HEK293 (cell line): ENCODE measurements at regions not wholly inside any gene's neighbourhood (a gene's known extent, or its start where the extent isn't known, plus 50 kb on each side); places are given as distances from the start of the nearest gene placed in this dataset.

Experiments used
- CTCF ChIA-PET: fragments of 350-600 bp; formaldehyde crosslinking; extraction: SDS; loops from one replicate; lab custom pipeline; 2021; ENCODE audit warnings: antibody characterized with exemption; lab: Yijun Ruan, JAX
- POLR2A ChIA-PET: fragments of 300-600 bp; formaldehyde crosslinking; extraction: SDS; loops from one replicate; lab custom pipeline; 2020; ENCODE audit warnings: antibody characterized with exemption, inconsistent platforms; lab: Yijun Ruan, JAX
- H3K27ac ChIP-seq: fragments of 200-500 bp; sonication (Bioruptor generic); 2 replicates; pipeline ENCODE4 v1.5.1; 2014; ENCODE audit warnings: low read depth, low read length, control low read depth, inconsistent platforms; ENCODE audit errors: extremely low read depth
- H3K36me3 ChIP-seq, 2 experiments: fragments of 200-500 bp in 1 of 2; sonication (Bioruptor generic) in 1 of 2; 1 replicate in 1 of 2; 2 replicates in 1 of 2; pipeline ENCODE4 v1.5.1; 2014 to 2017; ENCODE audit warnings: inconsistent platforms in 2 of 2, low read length in 2 of 2; ENCODE audit not compliant: control insufficient read depth in 2 of 2, insufficient read depth in 1 of 2
- H3K4me1 ChIP-seq: fragments of 200-500 bp; sonication (Bioruptor generic); 2 replicates; pipeline ENCODE4 v1.5.1; 2014; ENCODE audit warnings: mild to moderate bottlenecking, low read length, inconsistent platforms; ENCODE audit not compliant: control insufficient read depth, insufficient read depth
- H3K4me3 ChIP-seq: 2 replicates; pipeline ENCODE4 v1.5.1; 2011; ENCODE audit warnings: low read depth, mild to moderate bottlenecking, control low read depth, low read length, moderate library complexity
- H3K9me3 ChIP-seq: fragments of 200-500 bp; sonication (Bioruptor generic); 2 replicates; pipeline ENCODE4 v1.5.1; 2014; ENCODE audit warnings: low read depth, low read length, inconsistent platforms; ENCODE audit not compliant: control insufficient read depth, insufficient read depth
- EGR2 ChIP-seq: fragments of 450-650 bp; formaldehyde crosslinking; IDR thresholded peaks from 2 replicates; pipeline ENCODE4 v1.5.1; 2016; ENCODE audit warnings: low read depth, missing biosample characterization, missing genetic modification characterization
- GFI1B ChIP-seq: fragments of 450-650 bp; formaldehyde crosslinking; IDR thresholded peaks from 2 replicates; pipeline ENCODE4 v1.5.1; 2016; ENCODE audit warnings: missing biosample characterization, missing genetic modification characterization
- KLF9 ChIP-seq: fragments of 450-650 bp; formaldehyde crosslinking; IDR thresholded peaks from 2 replicates; pipeline ENCODE4 v1.5.1; 2016; ENCODE audit warnings: missing biosample characterization, missing genetic modification characterization, low read depth
- MEIS1 ChIP-seq: sonication (generic); formaldehyde crosslinking; IDR thresholded peaks from 2 replicates; pipeline ENCODE4 v1.8.1; 2022; ENCODE audit warnings: missing genetic modification reagents, mild to moderate bottlenecking, borderline replicate concordance
- ZBTB8A ChIP-seq: fragments of 450-650 bp; formaldehyde crosslinking; IDR thresholded peaks from 2 replicates; pipeline ENCODE4 v1.5.1; 2016; ENCODE audit warnings: missing biosample characterization, missing genetic modification characterization
- ZEB2 ChIP-seq: fragments of 450-650 bp; formaldehyde crosslinking; IDR thresholded peaks from 2 replicates; pipeline ENCODE4 v1.5.1; 2016; ENCODE audit warnings: missing biosample characterization, missing genetic modification characterization
- ZFP37 ChIP-seq: fragments of 450-650 bp; formaldehyde crosslinking; IDR thresholded peaks from 2 replicates; pipeline ENCODE4 v1.5.1; 2016; ENCODE audit warnings: missing biosample characterization, missing genetic modification characterization
- ZNF155 ChIP-seq: fragments of 450-650 bp; formaldehyde crosslinking; IDR thresholded peaks from 2 replicates; pipeline ENCODE4 v1.5.1; 2016; ENCODE audit warnings: missing biosample characterization, missing genetic modification characterization
- ZNF174 ChIP-seq: fragments of 450-650 bp; formaldehyde crosslinking; IDR thresholded peaks from 2 replicates; pipeline ENCODE4 v1.5.0; 2017; ENCODE audit warnings: missing biosample characterization, mild to moderate bottlenecking, missing genetic modification characterization
- ZNF184 ChIP-seq: fragments of 450-650 bp; IDR thresholded peaks from 2 replicates; pipeline ENCODE4 v1.5.1; 2018; ENCODE audit warnings: missing biosample characterization, mild to moderate bottlenecking, missing genetic modification characterization
- ZNF202 ChIP-seq: fragments of 450-650 bp; formaldehyde crosslinking; IDR thresholded peaks from 2 replicates; pipeline ENCODE4 v1.5.1; 2016; ENCODE audit warnings: missing biosample characterization, missing genetic modification characterization, borderline replicate concordance
- ZNF302 ChIP-seq: fragments of 450-650 bp; formaldehyde crosslinking; IDR thresholded peaks from 2 replicates; pipeline ENCODE4 v1.5.1; 2016; ENCODE audit warnings: missing biosample characterization, missing genetic modification characterization, low read depth
- ZNF311 ChIP-seq: fragments of 450-650 bp; formaldehyde crosslinking; IDR thresholded peaks from 2 replicates; pipeline ENCODE4 v1.5.1; 2017; ENCODE audit warnings: missing biosample characterization, missing genetic modification characterization, borderline replicate concordance
- ZNF394 ChIP-seq: fragments of 450-650 bp; formaldehyde crosslinking; IDR thresholded peaks from 2 replicates; pipeline ENCODE4 v1.5.1; 2016; ENCODE audit warnings: missing biosample characterization, missing genetic modification characterization, mild to moderate bottlenecking, moderate library complexity, borderline replicate concordance
- ZNF473 ChIP-seq: fragments of 450-650 bp; formaldehyde crosslinking; IDR thresholded peaks from 2 replicates; pipeline ENCODE4 v1.5.1; 2017; ENCODE audit warnings: missing biosample characterization, missing genetic modification characterization
- ZNF510 ChIP-seq: fragments of 450-650 bp; formaldehyde crosslinking; IDR thresholded peaks from 2 replicates; pipeline ENCODE4 v1.5.1; 2018; ENCODE audit warnings: mild to moderate bottlenecking, missing genetic modification characterization, missing biosample characterization; ENCODE audit not compliant: insufficient replicate concordance
- ZNF843 ChIP-seq: fragments of 450-650 bp; formaldehyde crosslinking; IDR thresholded peaks from 2 replicates; pipeline ENCODE4 v1.5.1; 2016; ENCODE audit warnings: missing biosample characterization, missing genetic modification characterization
- ZSCAN23 ChIP-seq: fragments of 450-650 bp; formaldehyde crosslinking; IDR thresholded peaks from 2 replicates; pipeline ENCODE4 v1.5.1; 2016; ENCODE audit warnings: missing biosample characterization, missing genetic modification characterization
- ZSCAN30 ChIP-seq: fragments of 450-650 bp; IDR thresholded peaks from 2 replicates; pipeline ENCODE4 v1.5.1; 2018; ENCODE audit warnings: missing biosample characterization, mild to moderate bottlenecking, missing genetic modification characterization, moderate library complexity
- TF ChIP-seq, protein P1 (sequence below): fragments of 450-650 bp; formaldehyde crosslinking; IDR thresholded peaks from 2 replicates; pipeline ENCODE4 v1.5.1; 2016; ENCODE audit warnings: missing biosample characterization, missing genetic modification characterization
- TF ChIP-seq, protein P2 (sequence below): fragments of 450-650 bp; IDR thresholded peaks from 2 replicates; pipeline ENCODE4 v1.5.1; 2018; ENCODE audit warnings: missing biosample characterization, missing genetic modification characterization
- TF ChIP-seq, protein P3 (sequence below): sonication (generic); formaldehyde crosslinking; IDR thresholded peaks from 2 replicates; pipeline ENCODE4 v1.8.1; 2022; ENCODE audit warnings: mild to moderate bottlenecking, moderate library complexity, missing genetic modification reagents
- TF ChIP-seq, protein P4 (sequence below): fragments of 450-650 bp; formaldehyde crosslinking; IDR thresholded peaks from 2 replicates; pipeline ENCODE4 v1.5.1; 2016; ENCODE audit warnings: missing biosample characterization, missing genetic modification characterization
- TF ChIP-seq, protein P5 (sequence below): fragments of 450-650 bp; formaldehyde crosslinking; IDR thresholded peaks from 2 replicates; pipeline ENCODE4 v1.5.1; 2016; ENCODE audit warnings: missing biosample characterization, missing genetic modification characterization

DNA sequence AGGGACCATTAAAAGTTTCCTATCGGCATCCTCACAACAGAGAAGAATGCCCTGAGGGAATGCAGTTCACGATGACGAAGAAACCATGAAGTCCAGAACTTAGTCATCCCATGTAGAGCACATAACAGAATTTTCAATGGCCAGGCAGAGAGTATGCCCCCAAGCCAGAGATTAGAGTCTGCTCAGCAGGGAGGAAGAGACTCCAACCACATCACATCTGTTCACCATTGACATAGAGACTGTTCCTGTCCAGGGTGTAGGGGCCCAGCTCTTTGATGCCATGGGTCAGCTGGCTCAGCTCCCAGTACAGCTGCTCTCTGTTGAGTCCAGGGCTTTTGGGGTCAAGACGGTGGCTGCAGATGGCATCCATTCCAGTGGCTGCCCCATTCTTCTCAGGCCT, 68.2 kb downstream of the MBD3L1 start:
- CTCF ChIA-PET: no interaction called here
- Histone ChIP-seq H3K4me1 (no peaks in the 10 kb centered on the region), H3K4me3 (no peak overlapping the region), H3K27ac (no peak overlapping the region), H3K9me3 (no peaks in the 10 kb centered on the region), H3K36me3 (no peaks in the 10 kb centered on the region)
- TF ChIP-seq ZFP37 (tag by site-specific recombination) (no peak), ZNF510 (tag by site-specific recombination) (no peak), KLF9 (tag by site-specific recombination) (no peak), ZNF174 (tag by site-specific recombination) (no peak), MEIS1 (CRISPR knock-in tag) (no peak), ZSCAN30 (tag by site-specific recombination) (no peak), GFI1B (no peak), ZEB2 (tag by site-specific recombination) (no peak), ZNF155 (no peak), ZBTB8A (no peak), ZNF184 (no peak), ZNF302 (no peak), ZNF202 (no peak)
- TF ChIP-seq, protein P1, sequence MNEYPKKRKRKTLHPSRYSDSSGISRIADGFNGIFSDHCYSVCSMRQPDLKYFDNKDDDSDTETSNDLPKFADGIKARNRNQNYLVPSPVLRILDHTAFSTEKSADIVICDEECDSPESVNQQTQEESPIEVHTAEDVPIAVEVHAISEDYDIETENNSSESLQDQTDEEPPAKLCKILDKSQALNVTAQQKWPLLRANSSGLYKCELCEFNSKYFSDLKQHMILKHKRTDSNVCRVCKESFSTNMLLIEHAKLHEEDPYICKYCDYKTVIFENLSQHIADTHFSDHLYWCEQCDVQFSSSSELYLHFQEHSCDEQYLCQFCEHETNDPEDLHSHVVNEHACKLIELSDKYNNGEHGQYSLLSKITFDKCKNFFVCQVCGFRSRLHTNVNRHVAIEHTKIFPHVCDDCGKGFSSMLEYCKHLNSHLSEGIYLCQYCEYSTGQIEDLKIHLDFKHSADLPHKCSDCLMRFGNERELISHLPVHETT (tag by site-specific recombination): no peak
- TF ChIP-seq, protein P2, sequence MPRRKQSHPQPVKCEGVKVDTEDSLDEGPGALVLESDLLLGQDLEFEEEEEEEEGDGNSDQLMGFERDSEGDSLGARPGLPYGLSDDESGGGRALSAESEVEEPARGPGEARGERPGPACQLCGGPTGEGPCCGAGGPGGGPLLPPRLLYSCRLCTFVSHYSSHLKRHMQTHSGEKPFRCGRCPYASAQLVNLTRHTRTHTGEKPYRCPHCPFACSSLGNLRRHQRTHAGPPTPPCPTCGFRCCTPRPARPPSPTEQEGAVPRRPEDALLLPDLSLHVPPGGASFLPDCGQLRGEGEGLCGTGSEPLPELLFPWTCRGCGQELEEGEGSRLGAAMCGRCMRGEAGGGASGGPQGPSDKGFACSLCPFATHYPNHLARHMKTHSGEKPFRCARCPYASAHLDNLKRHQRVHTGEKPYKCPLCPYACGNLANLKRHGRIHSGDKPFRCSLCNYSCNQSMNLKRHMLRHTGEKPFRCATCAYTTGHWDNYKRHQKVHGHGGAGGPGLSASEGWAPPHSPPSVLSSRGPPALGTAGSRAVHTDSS (tag by site-specific recombination): no peak
- TF ChIP-seq, protein P3, sequence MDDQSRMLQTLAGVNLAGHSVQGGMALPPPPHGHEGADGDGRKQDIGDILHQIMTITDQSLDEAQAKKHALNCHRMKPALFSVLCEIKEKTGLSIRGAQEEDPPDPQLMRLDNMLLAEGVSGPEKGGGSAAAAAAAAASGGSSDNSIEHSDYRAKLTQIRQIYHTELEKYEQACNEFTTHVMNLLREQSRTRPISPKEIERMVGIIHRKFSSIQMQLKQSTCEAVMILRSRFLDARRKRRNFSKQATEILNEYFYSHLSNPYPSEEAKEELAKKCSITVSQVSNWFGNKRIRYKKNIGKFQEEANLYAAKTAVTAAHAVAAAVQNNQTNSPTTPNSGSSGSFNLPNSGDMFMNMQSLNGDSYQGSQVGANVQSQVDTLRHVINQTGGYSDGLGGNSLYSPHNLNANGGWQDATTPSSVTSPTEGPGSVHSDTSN: no peak
- POLR2A ChIA-PET: no interaction called here

DNA sequence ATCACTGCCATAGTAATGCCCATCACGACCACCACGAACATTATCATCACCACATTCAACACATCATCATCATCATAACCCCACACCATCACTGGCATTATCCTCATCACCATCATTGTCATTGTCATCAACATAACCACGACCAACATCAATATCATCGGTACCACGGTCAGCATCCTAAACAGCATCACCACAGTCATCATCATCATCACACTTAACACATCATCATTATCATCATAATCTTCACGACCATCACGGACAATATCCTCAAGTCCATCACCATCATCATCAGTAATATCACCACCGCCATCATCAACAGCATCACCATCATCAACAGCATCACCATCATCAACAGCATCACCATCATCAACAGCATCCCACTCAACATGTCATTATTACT, 70.3 kb downstream of the MBD3L1 start:
- Histone ChIP-seq H3K9me3 (no peaks in the 10 kb centered on the region), H3K4me1 (no peaks in the 10 kb centered on the region), H3K27ac (no peak overlapping the region), H3K36me3 (no peaks in the 10 kb centered on the region), H3K4me3 (no peak overlapping the region)
- TF ChIP-seq, protein P4, sequence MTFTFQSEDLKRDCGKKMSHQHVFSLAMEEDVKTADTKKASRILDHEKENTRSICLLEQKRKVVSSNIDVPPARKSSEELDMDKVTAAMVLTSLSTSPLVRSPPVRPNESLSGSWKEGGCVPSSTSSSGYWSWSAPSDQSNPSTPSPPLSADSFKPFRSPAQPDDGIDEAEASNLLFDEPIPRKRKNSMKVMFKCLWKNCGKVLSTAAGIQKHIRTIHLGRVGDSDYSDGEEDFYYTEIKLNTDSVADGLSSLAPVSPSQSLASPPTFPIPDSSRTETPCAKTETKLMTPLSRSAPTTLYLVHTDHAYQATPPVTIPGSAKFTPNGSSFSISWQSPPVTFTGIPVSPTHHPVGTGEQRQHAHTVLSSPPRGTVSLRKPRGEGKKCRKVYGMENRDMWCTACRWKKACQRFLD (tag by site-specific recombination): no peak
- no peak for TF ChIP-seq ZNF394 (tag by site-specific recombination)
- TF ChIP-seq ZSCAN23 (tag by site-specific recombination): no peak
- TF ChIP-seq ZNF311 (tag by site-specific recombination): peak; percentile 90; the same call in 1 of the 2 replicates
- no peak for TF ChIP-seq ZNF473 (tag by site-specific recombination)
- TF ChIP-seq EGR2 (tag by site-specific recombination): no peak
- TF ChIP-seq, protein P5, sequence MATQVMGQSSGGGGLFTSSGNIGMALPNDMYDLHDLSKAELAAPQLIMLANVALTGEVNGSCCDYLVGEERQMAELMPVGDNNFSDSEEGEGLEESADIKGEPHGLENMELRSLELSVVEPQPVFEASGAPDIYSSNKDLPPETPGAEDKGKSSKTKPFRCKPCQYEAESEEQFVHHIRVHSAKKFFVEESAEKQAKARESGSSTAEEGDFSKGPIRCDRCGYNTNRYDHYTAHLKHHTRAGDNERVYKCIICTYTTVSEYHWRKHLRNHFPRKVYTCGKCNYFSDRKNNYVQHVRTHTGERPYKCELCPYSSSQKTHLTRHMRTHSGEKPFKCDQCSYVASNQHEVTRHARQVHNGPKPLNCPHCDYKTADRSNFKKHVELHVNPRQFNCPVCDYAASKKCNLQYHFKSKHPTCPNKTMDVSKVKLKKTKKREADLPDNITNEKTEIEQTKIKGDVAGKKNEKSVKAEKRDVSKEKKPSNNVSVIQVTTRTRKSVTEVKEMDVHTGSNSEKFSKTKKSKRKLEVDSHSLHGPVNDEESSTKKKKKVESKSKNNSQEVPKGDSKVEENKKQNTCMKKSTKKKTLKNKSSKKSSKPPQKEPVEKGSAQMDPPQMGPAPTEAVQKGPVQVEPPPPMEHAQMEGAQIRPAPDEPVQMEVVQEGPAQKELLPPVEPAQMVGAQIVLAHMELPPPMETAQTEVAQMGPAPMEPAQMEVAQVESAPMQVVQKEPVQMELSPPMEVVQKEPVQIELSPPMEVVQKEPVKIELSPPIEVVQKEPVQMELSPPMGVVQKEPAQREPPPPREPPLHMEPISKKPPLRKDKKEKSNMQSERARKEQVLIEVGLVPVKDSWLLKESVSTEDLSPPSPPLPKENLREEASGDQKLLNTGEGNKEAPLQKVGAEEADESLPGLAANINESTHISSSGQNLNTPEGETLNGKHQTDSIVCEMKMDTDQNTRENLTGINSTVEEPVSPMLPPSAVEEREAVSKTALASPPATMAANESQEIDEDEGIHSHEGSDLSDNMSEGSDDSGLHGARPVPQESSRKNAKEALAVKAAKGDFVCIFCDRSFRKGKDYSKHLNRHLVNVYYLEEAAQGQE (tag by site-specific recombination): peak; percentile 76
- TF ChIP-seq ZNF843 (tag by site-specific recombination): no peak
- CTCF ChIA-PET: no interaction called here
- POLR2A ChIA-PET: no interaction called here
